ENCODE measurements at regions not wholly inside any gene's neighbourhood (a gene's known extent, or its start where the extent isn't known, plus 50 kb on each side); places are given as distances from the start of the nearest gene placed in this dataset.

GRCh38 chr2:217049956-217050355, 190.1 kb upstream of the TNP1 start:
- no peak overlapping the region for H3K4me3 Mint-ChIP-seq
- no peaks in the 10 kb centered on the region for H3K9me3 Mint-ChIP-seq
- no peak for DNase-seq
- H3K4me1 Mint-ChIP-seq = no peaks in the 10 kb centered on the region
- H3K27ac Mint-ChIP-seq = no peak overlapping the region
- ChIA-PET POLR2A (no interaction called here), CTCF (no interaction called here)
- peaks cover 3% of the 10 kb centered on the region for H3K27me3 Mint-ChIP-seq
- H3K36me3 Mint-ChIP-seq (ENCODE audit: low read depth) = no peaks in the 10 kb centered on the region

- no peak overlapping the region for H3K27ac Mint-ChIP-seq
- ChIA-PET CTCF (no interaction called here), POLR2A (no interaction called here)
- no peaks in the 10 kb centered on the region for H3K9me3 Mint-ChIP-seq
- no peak overlapping the region for H3K4me3 Mint-ChIP-seq
- H3K36me3 Mint-ChIP-seq (ENCODE audit: low read depth) = no peaks in the 10 kb centered on the region
- no peak for DNase-seq
- H3K4me1 Mint-ChIP-seq = no peaks in the 10 kb centered on the region
- H3K27me3 Mint-ChIP-seq = peaks cover 3% of the 10 kb centered on the region
Observed at GRCh38 chr2:217049422-217049821, 189.6 kb upstream of the TNP1 start.

- H3K4me3 Mint-ChIP-seq = no peak overlapping the region
- H3K36me3 Mint-ChIP-seq (ENCODE audit: low read depth) = no peaks in the 10 kb centered on the region
- no peak overlapping the region for H3K27ac Mint-ChIP-seq
- H3K9me3 Mint-ChIP-seq = no peaks in the 10 kb centered on the region
- peaks cover 3% of the 10 kb centered on the region for H3K27me3 Mint-ChIP-seq
- H3K4me1 Mint-ChIP-seq = no peaks in the 10 kb centered on the region
- ChIA-PET CTCF (no interaction called here), POLR2A (no interaction called here)
- no peak for DNase-seq
Observed at GRCh38 chr2:217048730-217049129, 188.9 kb upstream of the TNP1 start.

- Mint-ChIP-seq H3K4me1 (no peaks in the 10 kb centered on the region), H3K9me3 (no peaks in the 10 kb centered on the region), H3K27me3 (peaks cover 3% of the 10 kb centered on the region), H3K36me3 (ENCODE audit: low read depth) (no peaks in the 10 kb centered on the region), H3K27ac (no peak overlapping the region), H3K4me3 (no peak overlapping the region)
- ChIA-PET POLR2A (no interaction called here), CTCF (no interaction called here)
- no peak for DNase-seq
Observed at GRCh38 chr2:217047631-217048030, 187.8 kb upstream of the TNP1 start.

GRCh38 chr2:217047209-217047608, 187.3 kb upstream of the TNP1 start:
- peaks cover 6% of the 10 kb centered on the region for H3K27me3 Mint-ChIP-seq
- no peak overlapping the region for H3K4me3 Mint-ChIP-seq
- no peaks in the 10 kb centered on the region for H3K4me1 Mint-ChIP-seq
- ChIA-PET CTCF (no interaction called here), POLR2A (no interaction called here)
- H3K9me3 Mint-ChIP-seq = no peaks in the 10 kb centered on the region
- no peak for DNase-seq
- H3K36me3 Mint-ChIP-seq (ENCODE audit: low read depth) = no peaks in the 10 kb centered on the region
- no peak overlapping the region for H3K27ac Mint-ChIP-seq

GRCh38 chr2:217045700-217046475, 186.0 kb upstream of the TNP1 start:
- H3K4me3 Mint-ChIP-seq = no peak overlapping the region
- H3K36me3 Mint-ChIP-seq (ENCODE audit: low read depth) = no peaks in the 10 kb centered on the region
- H3K27ac Mint-ChIP-seq = no peak overlapping the region
- ChIA-PET POLR2A (no interaction called here), CTCF (no interaction called here)
- no peaks in the 10 kb centered on the region for H3K9me3 Mint-ChIP-seq
- no peak for DNase-seq
- no peaks in the 10 kb centered on the region for H3K4me1 Mint-ChIP-seq
- peaks cover 7% of the 10 kb centered on the region for H3K27me3 Mint-ChIP-seq

- peaks cover 6% of the 10 kb centered on the region for H3K27me3 Mint-ChIP-seq
- CTCF ChIA-PET = no interaction called here
- no peak overlapping the region for H3K27ac Mint-ChIP-seq
Observed at GRCh38 chr2:217040099-217040498, 180.2 kb upstream of the TNP1 start.

GRCh38 chr2:217038001-217038400, 178.1 kb upstream of the TNP1 start:
- Mint-ChIP-seq H3K4me1 (no peaks in the 10 kb centered on the region), H3K4me3 (no peak overlapping the region), H3K27me3 (peaks cover 6% of the 10 kb centered on the region), H3K27ac (no peak overlapping the region), H3K36me3 (ENCODE audit: low read depth) (no peaks in the 10 kb centered on the region), H3K9me3 (no peaks in the 10 kb centered on the region)
- ChIA-PET POLR2A (no interaction called here), CTCF (no interaction called here)
- DNase-seq = no peak

More at GRCh38 chr2:217040099-217040498, 180.2 kb upstream of the TNP1 start:
- H3K4me3 Mint-ChIP-seq = no peak overlapping the region
- H3K4me1 Mint-ChIP-seq = no peaks in the 10 kb centered on the region
- H3K36me3 Mint-ChIP-seq (ENCODE audit: low read depth) = no peaks in the 10 kb centered on the region
- POLR2A ChIA-PET = no interaction called here
- DNase-seq = no peak
- no peaks in the 10 kb centered on the region for H3K9me3 Mint-ChIP-seq

GRCh38 chr2:217037353-217037752, 177.5 kb upstream of the TNP1 start:
- Mint-ChIP-seq H3K36me3 (ENCODE audit: low read depth) (no peaks in the 10 kb centered on the region), H3K27ac (no peak overlapping the region), H3K4me1 (no peaks in the 10 kb centered on the region), H3K9me3 (no peaks in the 10 kb centered on the region), H3K27me3 (peaks cover 5% of the 10 kb centered on the region), H3K4me3 (no peak overlapping the region)
- no peak for DNase-seq
- ChIA-PET CTCF (no interaction called here), POLR2A (no interaction called here)

GRCh38 chr2:217035967-217036366, 176.1 kb upstream of the TNP1 start:
- POLR2A ChIA-PET = no interaction called here
- Mint-ChIP-seq H3K4me3 (no peak overlapping the region), H3K9me3 (no peaks in the 10 kb centered on the region), H3K27me3 (peaks cover 3% of the 10 kb centered on the region), H3K4me1 (no peaks in the 10 kb centered on the region), H3K27ac (no peak overlapping the region), H3K36me3 (ENCODE audit: low read depth) (no peaks in the 10 kb centered on the region)
- CTCF ChIA-PET = no interaction called here
- no peak for DNase-seq

- no peak for DNase-seq
- H3K4me1 Mint-ChIP-seq = no peaks in the 10 kb centered on the region
- H3K27me3 Mint-ChIP-seq = peaks cover 1% of the 10 kb centered on the region
- H3K36me3 Mint-ChIP-seq (ENCODE audit: low read depth) = no peaks in the 10 kb centered on the region
- CTCF ChIA-PET = no interaction called here
- POLR2A ChIA-PET = no interaction called here
- no peak overlapping the region for H3K27ac Mint-ChIP-seq
- no peaks in the 10 kb centered on the region for H3K9me3 Mint-ChIP-seq
- no peak overlapping the region for H3K4me3 Mint-ChIP-seq
Observed at GRCh38 chr2:217033186-217033585, 173.3 kb upstream of the TNP1 start.

- ChIA-PET CTCF (no interaction called here), POLR2A (no interaction called here)
- no peaks in the 10 kb centered on the region for H3K27me3 Mint-ChIP-seq
- H3K4me1 Mint-ChIP-seq = no peaks in the 10 kb centered on the region
- no peaks in the 10 kb centered on the region for H3K9me3 Mint-ChIP-seq
- H3K27ac Mint-ChIP-seq = no peak overlapping the region
- no peaks in the 10 kb centered on the region for H3K36me3 Mint-ChIP-seq (ENCODE audit: low read depth)
- H3K4me3 Mint-ChIP-seq = no peak overlapping the region
- DNase-seq = no peak
Observed at GRCh38 chr2:217031445-217031844, 171.6 kb upstream of the TNP1 start.

- Mint-ChIP-seq H3K9me3 (no peaks in the 10 kb centered on the region), H3K4me3 (no peak overlapping the region), H3K27me3 (no peaks in the 10 kb centered on the region), H3K36me3 (ENCODE audit: low read depth) (no peaks in the 10 kb centered on the region), H3K27ac (no peak overlapping the region), H3K4me1 (no peaks in the 10 kb centered on the region)
- ChIA-PET CTCF (no interaction called here), POLR2A (no interaction called here)
- DNase-seq = no peak
Observed at GRCh38 chr2:217030081-217030480, 170.2 kb upstream of the TNP1 start.

- no peak overlapping the region for H3K4me3 Mint-ChIP-seq
- no peak overlapping the region for H3K27ac Mint-ChIP-seq
- no peak for DNase-seq
- POLR2A ChIA-PET = no interaction called here
- no peaks in the 10 kb centered on the region for H3K36me3 Mint-ChIP-seq (ENCODE audit: low read depth)
- CTCF ChIA-PET = no interaction called here
- H3K9me3 Mint-ChIP-seq = no peaks in the 10 kb centered on the region
- H3K4me1 Mint-ChIP-seq = no peaks in the 10 kb centered on the region
- H3K27me3 Mint-ChIP-seq = no peaks in the 10 kb centered on the region
Observed at GRCh38 chr2:217028128-217028527, 168.3 kb upstream of the TNP1 start.

Measured in activated CD4-positive, alpha-beta memory T cell treated with anti-CD3 and anti-CD28 coated beads, Interleukin-2, amount 10 ng/mL, durations not matched to agents 7 days and 5 days (primary cell).